GM12872 (cell line): ENCODE measurements at regions not wholly inside any gene's neighbourhood (a gene's known extent, or its start where the extent isn't known, plus 50 kb on each side); places are given as distances from the start of the nearest gene placed in this dataset.

Source experiments
- TF ChIP-seq, protein P1 (sequence below): IDR thresholded peaks from 3 replicates; pipeline ENCODE4 v1.5.1; 2011; ENCODE audit warnings: low read depth, mild to moderate bottlenecking, low read length, moderate library complexity; ENCODE audit not compliant: insufficient read depth

DNA sequence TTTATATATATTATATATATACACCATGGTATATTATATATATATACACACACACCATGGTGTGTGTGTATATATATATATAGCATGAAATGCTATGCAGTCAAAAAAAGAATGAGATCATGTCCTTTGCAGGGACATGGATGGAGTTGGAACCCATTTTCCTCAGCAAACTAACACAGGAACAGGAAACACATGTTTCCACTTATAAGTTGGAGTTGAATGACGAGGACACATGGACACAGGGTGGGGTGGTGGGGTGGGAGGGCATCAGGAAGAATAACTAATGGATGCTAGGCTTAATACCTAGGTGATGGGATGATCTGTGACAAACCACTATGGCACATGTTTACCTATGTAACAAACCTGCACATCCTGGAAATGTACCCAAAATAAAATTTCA, 293.6 kb upstream of the NDST3 start:
- TF ChIP-seq, protein P1, sequence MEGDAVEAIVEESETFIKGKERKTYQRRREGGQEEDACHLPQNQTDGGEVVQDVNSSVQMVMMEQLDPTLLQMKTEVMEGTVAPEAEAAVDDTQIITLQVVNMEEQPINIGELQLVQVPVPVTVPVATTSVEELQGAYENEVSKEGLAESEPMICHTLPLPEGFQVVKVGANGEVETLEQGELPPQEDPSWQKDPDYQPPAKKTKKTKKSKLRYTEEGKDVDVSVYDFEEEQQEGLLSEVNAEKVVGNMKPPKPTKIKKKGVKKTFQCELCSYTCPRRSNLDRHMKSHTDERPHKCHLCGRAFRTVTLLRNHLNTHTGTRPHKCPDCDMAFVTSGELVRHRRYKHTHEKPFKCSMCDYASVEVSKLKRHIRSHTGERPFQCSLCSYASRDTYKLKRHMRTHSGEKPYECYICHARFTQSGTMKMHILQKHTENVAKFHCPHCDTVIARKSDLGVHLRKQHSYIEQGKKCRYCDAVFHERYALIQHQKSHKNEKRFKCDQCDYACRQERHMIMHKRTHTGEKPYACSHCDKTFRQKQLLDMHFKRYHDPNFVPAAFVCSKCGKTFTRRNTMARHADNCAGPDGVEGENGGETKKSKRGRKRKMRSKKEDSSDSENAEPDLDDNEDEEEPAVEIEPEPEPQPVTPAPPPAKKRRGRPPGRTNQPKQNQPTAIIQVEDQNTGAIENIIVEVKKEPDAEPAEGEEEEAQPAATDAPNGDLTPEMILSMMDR: no peak

DNA sequence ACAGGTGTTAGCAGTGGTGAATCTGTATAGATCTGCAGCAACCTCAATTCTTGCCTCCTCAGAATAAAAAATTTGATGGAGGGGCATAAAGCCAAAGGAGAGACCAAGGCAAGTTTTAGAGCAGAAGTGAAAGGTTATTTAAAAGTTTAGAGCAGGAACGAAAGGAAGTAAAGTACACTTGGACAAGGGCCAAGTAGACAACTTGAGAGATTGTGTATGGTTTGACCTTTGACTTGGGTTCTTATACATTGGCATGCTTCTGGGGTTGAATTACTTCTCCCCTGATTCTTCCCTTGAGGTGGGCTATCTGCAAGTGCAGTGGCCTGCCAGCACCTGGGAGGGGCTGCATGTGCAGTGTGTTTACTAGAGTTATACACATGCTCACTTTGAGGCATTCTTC, 278.8 kb upstream of the NDST3 start:
- TF ChIP-seq, protein P1: no peak

DNA sequence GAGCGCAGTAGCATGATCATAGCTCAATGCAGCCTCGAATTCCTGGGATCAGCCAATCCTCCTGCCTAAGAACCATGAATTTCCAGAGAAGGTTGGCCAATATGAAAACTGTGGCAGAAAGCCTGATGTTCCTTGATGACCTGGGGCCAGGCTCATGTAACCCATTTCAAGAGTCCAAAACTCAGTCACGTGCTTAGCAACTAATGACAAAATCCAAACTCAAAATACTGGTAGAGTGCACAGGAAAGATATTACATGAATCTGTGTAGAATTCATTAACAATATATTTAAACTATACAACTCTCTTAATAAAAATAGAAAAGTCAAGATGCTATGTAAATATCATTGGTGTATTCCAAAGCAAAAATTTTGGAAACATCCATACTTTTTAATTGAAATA, 265.7 kb upstream of the NDST3 start:
- TF ChIP-seq, protein P1: no peak

DNA sequence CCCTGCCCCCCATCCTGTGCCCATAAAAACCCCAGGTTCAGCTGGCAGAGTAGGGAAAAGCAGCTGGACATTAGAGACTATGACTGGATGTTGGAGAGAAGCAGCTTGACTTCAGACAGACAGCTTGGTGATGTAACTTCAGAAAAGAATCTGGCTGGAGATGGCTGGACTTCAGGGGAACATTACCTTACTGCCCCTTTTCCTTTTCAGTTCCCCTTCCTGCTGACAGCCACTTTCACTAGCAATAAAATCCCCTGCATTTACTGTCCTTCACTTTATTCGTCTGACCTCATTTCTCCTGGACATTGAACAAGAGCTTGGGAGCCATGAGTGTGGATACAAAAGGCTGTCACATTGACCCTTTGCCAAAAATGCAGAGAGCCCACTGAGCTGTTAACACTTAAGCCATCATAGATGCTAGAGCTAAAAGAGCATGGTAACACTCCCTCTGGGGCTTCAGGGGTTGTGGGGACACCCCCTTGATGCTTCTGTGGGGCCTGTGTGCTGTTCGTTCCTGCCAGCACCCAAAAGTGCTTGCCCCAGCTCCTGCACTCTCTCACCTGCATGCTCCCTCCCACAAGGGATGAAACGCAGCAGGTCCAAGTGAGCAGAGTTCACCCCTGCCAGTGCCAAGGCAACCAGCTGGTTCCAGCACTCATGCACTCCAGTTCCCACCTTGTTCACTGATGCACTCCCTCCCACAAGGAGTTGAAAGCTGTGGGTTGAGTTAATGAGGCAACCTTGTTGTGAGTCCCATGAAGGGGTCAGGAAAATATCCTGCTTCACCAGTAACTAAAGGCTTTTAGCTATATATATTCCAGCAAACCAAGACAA, 263.8 kb upstream of the NDST3 start:
- TF ChIP-seq, protein P1: no peak

DNA sequence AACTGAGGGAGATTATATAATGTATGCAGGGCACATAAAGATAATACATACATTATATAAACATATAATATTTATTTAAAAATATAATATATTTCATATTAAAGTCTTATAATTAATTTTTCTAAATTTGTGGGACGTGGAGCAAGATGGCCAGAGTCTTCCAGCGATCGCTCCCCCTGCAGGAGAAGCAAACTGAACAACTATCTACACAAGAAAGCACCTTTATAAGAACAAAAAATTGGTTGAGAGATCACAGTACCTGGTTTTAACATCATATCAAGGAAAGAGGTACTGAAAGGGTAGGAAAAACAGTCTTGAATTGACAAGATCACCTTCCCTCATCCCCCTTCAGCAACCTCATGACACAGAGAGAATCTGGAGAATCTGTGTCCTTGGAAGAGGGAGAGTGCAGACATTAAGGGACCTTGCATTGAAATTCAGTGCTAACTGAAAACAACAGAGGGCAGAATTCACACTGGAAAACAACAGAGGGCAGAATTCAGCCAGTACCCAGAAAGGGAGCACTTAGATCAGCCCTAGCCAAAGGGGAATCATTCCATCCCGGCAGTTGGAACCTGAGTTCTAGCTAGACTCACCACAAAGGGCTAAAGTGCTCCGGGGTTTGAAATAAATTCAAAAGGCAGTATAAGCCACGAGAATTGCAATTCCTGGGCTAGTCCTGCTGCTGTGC, 262.5 kb upstream of the NDST3 start:
- TF ChIP-seq, protein P1: peak; percentile 13; the same call in 1 of the 3 replicates

DNA sequence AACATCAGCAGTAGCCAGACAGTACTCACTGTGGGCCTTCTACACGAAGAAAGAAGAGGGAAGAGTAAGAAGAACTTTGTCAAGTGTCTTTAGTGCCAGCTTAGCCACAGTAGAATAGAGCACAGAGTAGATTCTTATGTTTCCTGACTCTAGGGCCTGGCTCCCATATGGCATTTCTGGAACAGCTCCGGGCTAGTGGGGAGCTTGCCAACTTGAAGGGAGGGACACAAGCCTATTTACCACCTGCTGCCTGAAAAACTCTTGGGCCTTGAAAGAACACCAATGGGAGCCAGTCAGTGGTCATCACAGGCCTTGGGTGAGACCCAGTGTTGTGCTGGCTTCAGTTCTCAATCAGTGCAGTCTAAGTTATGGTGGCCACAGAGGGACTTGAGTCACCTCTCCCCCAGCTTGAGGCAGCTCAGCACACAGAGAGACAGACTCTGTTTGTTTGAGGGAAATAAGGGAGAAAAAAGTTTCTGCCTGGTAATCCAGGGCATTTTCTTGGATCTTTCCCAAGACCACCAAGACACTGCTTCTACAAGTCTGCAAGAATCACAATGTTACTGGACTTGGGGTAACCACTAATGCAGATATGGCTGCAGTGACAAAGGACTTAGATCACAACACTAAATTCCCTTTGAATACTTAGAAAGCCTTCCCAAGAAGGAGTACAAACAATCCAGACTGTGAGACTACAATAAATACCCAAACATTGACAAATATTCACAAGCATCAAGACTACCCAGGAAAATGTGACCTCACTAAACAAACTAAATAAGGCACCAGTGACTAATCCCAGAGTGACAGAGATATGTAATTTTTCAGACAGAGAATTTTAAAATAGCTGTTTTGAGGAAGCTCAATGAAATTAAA, 261.0 kb upstream of the NDST3 start:
- TF ChIP-seq, protein P1: no peak

DNA sequence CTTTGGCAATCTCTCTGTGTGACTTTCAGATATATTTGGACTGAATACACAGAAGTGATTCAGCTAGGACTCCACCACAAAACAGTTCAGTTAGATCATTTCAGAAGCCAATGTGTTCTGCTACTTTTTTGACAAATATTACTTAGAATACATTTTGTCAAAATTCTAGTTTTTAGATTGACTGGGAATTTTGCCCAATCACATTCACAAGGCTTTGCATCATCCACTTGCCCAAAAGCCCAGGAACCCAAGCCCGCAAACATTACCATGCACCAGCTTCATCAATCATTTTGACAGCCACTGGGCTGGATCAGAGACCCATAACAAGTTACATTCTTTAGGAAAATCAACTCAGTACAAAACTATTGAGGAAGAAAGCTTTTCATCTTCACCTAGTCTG, 256.6 kb upstream of the NDST3 start:
- TF ChIP-seq, protein P1: no peak
